ENCODE measurements at regions not wholly inside any gene's neighbourhood (a gene's known extent, or its start where the extent isn't known, plus 50 kb on each side); places are given as distances from the start of the nearest gene placed in this dataset.

GRCh38 chr11:39960206-39960605, 1499.2 kb downstream of the LRRC4C start:
- no peak overlapping the region for H3K27ac ChIP-seq
- ATAC-seq (no peak), DNase-seq (ENCODE audit: low read depth in 1 of 2, low spot score in 1 of 2) (no peak), FAIRE-seq (no peak)
- 38% methylated on average over 6 of the region's 6 CpGs for WGBS (ENCODE audit: missing lambda C conversion rate)
- H3K4me2 ChIP-seq: no peak overlapping the region
- H3K9me3 ChIP-seq: no peaks in the 10 kb centered on the region
- no peaks in the 10 kb centered on the region for H3K4me1 ChIP-seq
- no peak overlapping the region for H3K4me3 ChIP-seq
- TF ChIP-seq RARB (CRISPR knock-in tag; IDR thresholded peaks at IDR 0.05) (no peak), BHLHE40 (IDR thresholded peaks at IDR 0.05; ENCODE audit: low read depth, low read length) (no peak), NR3C1 (IDR thresholded peaks at IDR 0.05) (no peak), ESRRA (IDR thresholded peaks at IDR 0.05; ENCODE audit: borderline replicate concordance, low read length) (no peak), EHMT2 (IDR thresholded peaks at IDR 0.05; ENCODE audit: low read depth) (no peak), RNF2 (IDR thresholded peaks at IDR 0.05; ENCODE audit: borderline replicate concordance, low read depth) (no peak), ZFP36 (IDR thresholded peaks at IDR 0.05; ENCODE audit: borderline replicate concordance, partially characterized antibody) (no peak), RCOR1 (IDR thresholded peaks at IDR 0.05; ENCODE audit: low read depth, low read length) (no peak), CBX2 (IDR thresholded peaks at IDR 0.05; ENCODE audit: borderline replicate concordance, low read depth) (no peak), MAZ (IDR thresholded peaks at IDR 0.05; ENCODE audit: borderline replicate concordance, low read depth, low read length) (no peak), HES2 (IDR thresholded peaks at IDR 0.05) (no peak), KDM1A (IDR thresholded peaks at IDR 0.05; ENCODE audit: low read depth) (no peak), SMC3 (IDR thresholded peaks at IDR 0.05) (no peak), RFX5 (IDR thresholded peaks at IDR 0.05) (no peak), CHD2 (IDR thresholded peaks at IDR 0.05; ENCODE audit: low read length, partially characterized antibody) (no peak), HOXB13 (CRISPR knock-in tag; IDR thresholded peaks at IDR 0.05; ENCODE audit: low read depth) (no peak), KDM5A (IDR thresholded peaks at IDR 0.05) (no peak), FOSL2 (IDR thresholded peaks at IDR 0.05) (no peak), FOSL2 (CRISPR knock-in tag; IDR thresholded peaks at IDR 0.05) (no peak)
- POLR2A ChIA-PET: no interaction called here
- CTCF ChIA-PET: no interaction called here

DNA sequence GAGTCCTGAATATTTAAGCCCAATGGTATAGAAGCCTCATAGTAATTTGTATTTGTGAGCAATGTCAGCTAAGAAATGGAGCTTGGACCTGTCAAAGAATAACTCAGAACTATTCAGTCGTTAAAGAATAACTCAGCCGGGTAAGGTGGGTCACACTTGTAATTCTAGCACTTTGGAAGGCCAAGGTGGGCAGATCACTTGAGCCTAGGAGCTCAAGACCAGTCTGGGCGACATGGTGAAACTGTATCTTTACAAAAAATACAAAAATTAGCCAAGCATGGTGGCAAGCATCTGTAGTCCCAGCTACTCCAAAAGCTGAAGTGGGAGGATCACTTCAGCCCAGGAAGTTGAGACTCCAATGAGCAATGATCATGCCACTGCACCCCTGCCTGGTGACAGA, 1526.5 kb downstream of the LRRC4C start:
- WGBS (ENCODE audit: missing lambda C conversion rate): 1% methylated on average over 3 of the region's 3 CpGs
- no peak for ATAC-seq
- CTCF ChIA-PET: interaction anchor here (1.1 kb wide), 1 partner anchor 308 kb away, joined by 3 read pairs; no protein-coding TSS in a partner anchor

More for the DNA sequence above, 1526.5 kb downstream of the LRRC4C start:
- no peak overlapping the region for H3K27ac ChIP-seq
- POLR2A ChIA-PET: no interaction called here
- no peaks in the 10 kb centered on the region for H3K4me1 ChIP-seq
- no peak for FAIRE-seq
- TF ChIP-seq MYC (IDR thresholded peaks at IDR 0.05; ENCODE audit: borderline replicate concordance, low read length) (no peak), EHF (CRISPR knock-in tag; IDR thresholded peaks at IDR 0.05) (no peak), MAX (IDR thresholded peaks at IDR 0.05) (no peak), JUNB (IDR thresholded peaks at IDR 0.05) (no peak), CEBPB (IDR thresholded peaks at IDR 0.05) (no peak), RARB (CRISPR knock-in tag; IDR thresholded peaks at IDR 0.05) (no peak), HOXB13 (CRISPR knock-in tag; IDR thresholded peaks at IDR 0.05; ENCODE audit: low read depth) (no peak), TFCP2L1 (CRISPR knock-in tag; IDR thresholded peaks at IDR 0.05) (no peak)
- TF ChIP-seq, protein P1, sequence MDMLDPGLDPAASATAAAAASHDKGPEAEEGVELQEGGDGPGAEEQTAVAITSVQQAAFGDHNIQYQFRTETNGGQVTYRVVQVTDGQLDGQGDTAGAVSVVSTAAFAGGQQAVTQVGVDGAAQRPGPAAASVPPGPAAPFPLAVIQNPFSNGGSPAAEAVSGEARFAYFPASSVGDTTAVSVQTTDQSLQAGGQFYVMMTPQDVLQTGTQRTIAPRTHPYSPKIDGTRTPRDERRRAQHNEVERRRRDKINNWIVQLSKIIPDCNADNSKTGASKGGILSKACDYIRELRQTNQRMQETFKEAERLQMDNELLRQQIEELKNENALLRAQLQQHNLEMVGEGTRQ (IDR thresholded peaks at IDR 0.05): no peak
- TF ChIP-seq, protein P2, sequence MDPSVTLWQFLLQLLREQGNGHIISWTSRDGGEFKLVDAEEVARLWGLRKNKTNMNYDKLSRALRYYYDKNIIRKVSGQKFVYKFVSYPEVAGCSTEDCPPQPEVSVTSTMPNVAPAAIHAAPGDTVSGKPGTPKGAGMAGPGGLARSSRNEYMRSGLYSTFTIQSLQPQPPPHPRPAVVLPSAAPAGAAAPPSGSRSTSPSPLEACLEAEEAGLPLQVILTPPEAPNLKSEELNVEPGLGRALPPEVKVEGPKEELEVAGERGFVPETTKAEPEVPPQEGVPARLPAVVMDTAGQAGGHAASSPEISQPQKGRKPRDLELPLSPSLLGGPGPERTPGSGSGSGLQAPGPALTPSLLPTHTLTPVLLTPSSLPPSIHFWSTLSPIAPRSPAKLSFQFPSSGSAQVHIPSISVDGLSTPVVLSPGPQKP (IDR thresholded peaks at IDR 0.05; ENCODE audit: low read depth, low read length): no peak
- H3K4me3 ChIP-seq: no peak overlapping the region
- H3K9me3 ChIP-seq: no peaks in the 10 kb centered on the region
- no peak for DNase-seq (ENCODE audit: low read depth in 1 of 2, low spot score in 1 of 2)
- H3K4me2 ChIP-seq: no peak overlapping the region

Data from A549 (cell line).